HG03095 (cell line): ENCODE measurements at regions not wholly inside any gene's neighbourhood (a gene's known extent, or its start where the extent isn't known, plus 50 kb on each side); places are given as distances from the start of the nearest gene placed in this dataset.

Source experiments
- ATAC-seq: cut with Tn5 transposase; IDR thresholded peaks from one replicate; pipeline ENCODE4 v1.9.1; 2021; ENCODE audit warnings: moderate library complexity; ENCODE audit not compliant: unreplicated experiment

GRCh38 chr1:209463441-209463840 is 120.1 kb upstream of the CAMK1G start:
- ATAC-seq = no peak

GRCh38 chr1:209473025-209473424 is 110.5 kb upstream of the CAMK1G start:
- ATAC-seq = no peak

- ATAC-seq = no peak
Observed at GRCh38 chr1:209480345-209480744, 103.2 kb upstream of the CAMK1G start.

GRCh38 chr1:209483691-209484090 is 99.8 kb upstream of the CAMK1G start:
- ATAC-seq = no peak

GRCh38 chr1:209484429-209484828 is 99.1 kb upstream of the CAMK1G start:
- ATAC-seq = no peak

- no peak for ATAC-seq
Observed at GRCh38 chr1:209485167-209485566, 98.3 kb upstream of the CAMK1G start.

GRCh38 chr1:209485751-209486150 is 97.8 kb upstream of the CAMK1G start:
- ATAC-seq = no peak

- ATAC-seq = no peak
Observed at GRCh38 chr1:209486861-209487593, 96.5 kb upstream of the CAMK1G start.

GRCh38 chr1:209490013-209490412 is 93.5 kb upstream of the CAMK1G start:
- ATAC-seq = no peak

- ATAC-seq = no peak
Observed at GRCh38 chr1:209491031-209491430, 92.5 kb upstream of the CAMK1G start.

GRCh38 chr1:209491496-209491895 is 92.0 kb upstream of the CAMK1G start:
- no peak for ATAC-seq

- ATAC-seq = no peak
Observed at GRCh38 chr1:209491897-209492296, 91.6 kb upstream of the CAMK1G start.

- no peak for ATAC-seq
Observed at GRCh38 chr1:209493559-209493958, 90.0 kb upstream of the CAMK1G start.

GRCh38 chr1:209497729-209498128 is 85.8 kb upstream of the CAMK1G start:
- ATAC-seq = no peak

- ATAC-seq = no peak
Observed at GRCh38 chr1:209500993-209501392, 82.5 kb upstream of the CAMK1G start.

GRCh38 chr1:209503196-209503595 is 80.3 kb upstream of the CAMK1G start:
- no peak for ATAC-seq

- ATAC-seq = no peak
Observed at GRCh38 chr1:209504571-209504970, 78.9 kb upstream of the CAMK1G start.

GRCh38 chr1:209505044-209505443 is 78.5 kb upstream of the CAMK1G start:
- ATAC-seq = no peak

- no peak for ATAC-seq
Observed at GRCh38 chr1:209506101-209506500, 77.4 kb upstream of the CAMK1G start.

- ATAC-seq = no peak
Observed at GRCh38 chr1:209509039-209509438, 74.5 kb upstream of the CAMK1G start.

GRCh38 chr1:209510063-209510462 is 73.5 kb upstream of the CAMK1G start:
- ATAC-seq = no peak

GRCh38 chr1:209511169-209511568 is 72.3 kb upstream of the CAMK1G start:
- ATAC-seq = no peak

- ATAC-seq = no peak
Observed at GRCh38 chr1:209512821-209513220, 70.7 kb upstream of the CAMK1G start.
